Gastroesophageal sphincter (tissue), 4 donors: ENCODE measurements at regions not wholly inside any gene's neighbourhood (a gene's known extent, or its start where the extent isn't known, plus 50 kb on each side); places are given as distances from the start of the nearest gene placed in this dataset.

Experiments
- ATAC-seq: fragments of 150-250 bp; one replicate; pipeline ENCODE4 v1.9.1; 2016; ENCODE audit warnings: mild to moderate bottlenecking, moderate library complexity
- H3K27ac ChIP-seq, 4 donors: fragments of 200-600 bp; sonication (generic) in 3 of 4; 1 replicate in 3 of 4; 2 replicates in 1 of 4; pipeline ENCODE4 v1.5.1; 2016 to 2019
- H3K27me3 ChIP-seq: fragments of 200-600 bp; sonication (generic); one replicate; pipeline ENCODE4 v1.5.1; 2019
- H3K36me3 ChIP-seq, 2 donors: fragments of 200-600 bp; sonication (generic); one replicate each; pipeline ENCODE4 v1.5.1; 2019; ENCODE audit warnings: control low read depth in 1 of 2
- H3K4me1 ChIP-seq, 3 donors: fragments of 200-600 bp; sonication (generic); 1 replicate in 2 of 3; 2 replicates in 1 of 3; pipeline ENCODE4 v1.5.1; 2016 to 2019; ENCODE audit warnings: control low read depth in 2 of 3
- H3K4me3 ChIP-seq, 2 donors: fragments of 200-600 bp; sonication (generic); one replicate each; pipeline ENCODE4 v1.5.1; 2019; ENCODE audit warnings: mild to moderate bottlenecking in 1 of 2, moderate library complexity in 1 of 2
- H3K9me3 ChIP-seq, 3 donors: fragments of 200-600 bp; sonication (generic); one replicate each; pipeline ENCODE4 v1.5.1; 2017 to 2019; ENCODE audit warnings: control low read depth in 2 of 3
- CTCF ChIP-seq, 4 experiments: fragments of 200-600 bp in 2 of 4; fragments of 450-650 bp in 2 of 4; sonication (generic) in 1 of 4; IDR thresholded peaks; one replicate each; pipeline ENCODE4 v1.5.1; 2017 to 2019; ENCODE audit warnings: antibody characterized with exemption in 4 of 4, mild to moderate bottlenecking in 2 of 4, moderate library complexity in 2 of 4
- EP300 ChIP-seq: sonication (generic); formaldehyde crosslinking; IDR thresholded peaks from one replicate; pipeline ENCODE4 v1.6.1; 2017; ENCODE audit warnings: antibody characterized with exemption, mild to moderate bottlenecking
- POLR2A ChIP-seq, 2 donors: fragments of 450-650 bp; IDR thresholded peaks; one replicate each; pipeline ENCODE4 v1.6.1; 2017; ENCODE audit warnings: antibody characterized with exemption in 2 of 2, mild to moderate bottlenecking in 2 of 2, moderate library complexity in 1 of 2
- POLR2AphosphoS5 ChIP-seq: sonication (generic); formaldehyde crosslinking; IDR thresholded peaks from one replicate; pipeline ENCODE4 v1.6.1; 2017; ENCODE audit warnings: antibody characterized with exemption
- WGBS, 2 donors: methylation state at CpG; one replicate each; pipeline ENCODE4 v1.1.5; 2018; ENCODE audit warnings: low coverage in 1 of 2; 5-methylcytosine and 5-hydroxymethylcytosine counted together

- no peaks in the 10 kb centered on the region for H3K27me3 ChIP-seq
- no peaks in the 10 kb centered on the region for H3K9me3 ChIP-seq
- H3K4me1 ChIP-seq = no peaks in the 10 kb centered on the region
- H3K36me3 ChIP-seq = no peaks in the 10 kb centered on the region
- TF ChIP-seq POLR2AphosphoS5 (no peak), EP300 (no peak), CTCF (IDR thresholded peaks at IDR 0.05) (no peak), POLR2A (IDR thresholded peaks at IDR 0.05) (no peak)
- H3K4me3 ChIP-seq = no peak overlapping the region
- WGBS, 2 donors = 69 to 78% methylated on average over 5 of the region's 5 CpGs
- no peak overlapping the region for H3K27ac ChIP-seq
- no peak for ATAC-seq
These were observed 1982.1 kb upstream of the ADGRL3 start for GRCh38 chr4:59217910-59218631.

GRCh38 chr4:59222221-59222620, 1977.9 kb upstream of the ADGRL3 start:
- Histone ChIP-seq H3K4me1 (no peaks in the 10 kb centered on the region), H3K27me3 (no peaks in the 10 kb centered on the region), H3K9me3 (no peaks in the 10 kb centered on the region), H3K27ac (no peak overlapping the region), H3K36me3 (no peaks in the 10 kb centered on the region), H3K4me3 (no peak overlapping the region)
- no peak for ATAC-seq
- 71 to 83% methylated on average over 4 of the region's 4 CpGs for WGBS, 2 donors
- TF ChIP-seq POLR2A (IDR thresholded peaks at IDR 0.05) = no peak
- TF ChIP-seq CTCF (IDR thresholded peaks at IDR 0.05) = no peak
- TF ChIP-seq EP300 = no peak
- no peak for TF ChIP-seq POLR2AphosphoS5

- WGBS, 2 donors = 0 to 50% methylated on average over 2 of the region's 2 CpGs
- H3K4me1 ChIP-seq = no peaks in the 10 kb centered on the region
These were observed 1976.7 kb upstream of the ADGRL3 start for GRCh38 chr4:59223292-59223941.

GRCh38 chr4:59238212-59238611, 1961.9 kb upstream of the ADGRL3 start:
- H3K27ac ChIP-seq = no peak overlapping the region
- 50 to 60% methylated on average over 2 of the region's 3 CpGs for WGBS, 2 donors
- no peaks in the 10 kb centered on the region for H3K27me3 ChIP-seq
- TF ChIP-seq POLR2A (IDR thresholded peaks at IDR 0.05) = no peak
- TF ChIP-seq EP300 = no peak
- TF ChIP-seq POLR2AphosphoS5 = no peak
- no peak for TF ChIP-seq CTCF (IDR thresholded peaks at IDR 0.05)
- H3K4me1 ChIP-seq = no peaks in the 10 kb centered on the region
- no peak for ATAC-seq
- no peak overlapping the region for H3K4me3 ChIP-seq
- peaks cover 0 to 5% (median 0%) of the 10 kb centered on the region in 3 donors for H3K9me3 ChIP-seq
- no peaks in the 10 kb centered on the region for H3K36me3 ChIP-seq

More at GRCh38 chr4:59223292-59223941, 1976.7 kb upstream of the ADGRL3 start:
- no peak for ATAC-seq
- Histone ChIP-seq H3K27me3 (no peaks in the 10 kb centered on the region), H3K36me3 (no peaks in the 10 kb centered on the region), H3K4me3 (no peak overlapping the region), H3K9me3 (no peaks in the 10 kb centered on the region), H3K27ac (no peak overlapping the region)
- TF ChIP-seq POLR2A (IDR thresholded peaks at IDR 0.05) = no peak
- no peak for TF ChIP-seq POLR2AphosphoS5
- TF ChIP-seq EP300 = no peak
- no peak for TF ChIP-seq CTCF (IDR thresholded peaks at IDR 0.05)

- H3K4me1 ChIP-seq = no peaks in the 10 kb centered on the region
- no peaks in the 10 kb centered on the region for H3K27me3 ChIP-seq
- H3K9me3 ChIP-seq = peaks cover 0 to 5% (median 0%) of the 10 kb centered on the region in 3 donors
- H3K4me3 ChIP-seq = no peak overlapping the region
- 39 to 45% methylated on average over 5 to 7 of the region's 7 CpGs for WGBS, 2 donors
- no peaks in the 10 kb centered on the region for H3K36me3 ChIP-seq
- no peak overlapping the region for H3K27ac ChIP-seq
- TF ChIP-seq POLR2A (IDR thresholded peaks at IDR 0.05) = no peak
- TF ChIP-seq CTCF (IDR thresholded peaks at IDR 0.05) = no peak
- no peak for TF ChIP-seq POLR2AphosphoS5
- no peak for TF ChIP-seq EP300
- no peak for ATAC-seq
These were observed 1960.1 kb upstream of the ADGRL3 start for GRCh38 chr4:59240011-59240410.
